Hippocampal formation (tissue), 2 donors: ENCODE measurements at regions not wholly inside any gene's neighbourhood (a gene's known extent, or its start where the extent isn't known, plus 50 kb on each side); places are given as distances from the start of the nearest gene placed in this dataset.
"Not testable (repeated sequence)": the region's sequence is repeated elsewhere in the genome, so short reads cannot be mapped to it uniquely, and the experiment has no call there.

ENCODE experiments used
- DNase-seq, 2 donors: peaks; one replicate each; lab custom pipeline; 2025; lab: John Stamatoyannopoulos, UW

GRCh38 chr7:32762925-32763293 is 128.7 kb downstream of the KBTBD2 start:
- no peak for DNase-seq

- DNase-seq: not testable (repeated sequence)
Observed at GRCh38 chr7:32762206-32762924, 129.2 kb downstream of the KBTBD2 start.

GRCh38 chr7:32761451-32762205 is 129.9 kb downstream of the KBTBD2 start:
- DNase-seq: no peak

GRCh38 chr7:32760755-32761154 is 130.8 kb downstream of the KBTBD2 start:
- DNase-seq: not testable (repeated sequence)

- DNase-seq: not testable (repeated sequence)
Observed at GRCh38 chr7:32759859-32760258, 131.7 kb downstream of the KBTBD2 start.

GRCh38 chr7:32753872-32754271 is 137.7 kb downstream of the KBTBD2 start:
- not testable (repeated sequence) for DNase-seq

- DNase-seq: not testable (repeated sequence)
Observed at GRCh38 chr7:32748337-32748736, 143.2 kb downstream of the KBTBD2 start.

GRCh38 chr7:32747443-32748148 is 144.0 kb downstream of the KBTBD2 start:
- DNase-seq: not testable (repeated sequence)

- not testable (repeated sequence) for DNase-seq
Observed at GRCh38 chr7:32741853-32742476, 149.6 kb downstream of the KBTBD2 start.

GRCh38 chr7:32739749-32740148 is 151.8 kb downstream of the KBTBD2 start:
- not testable (repeated sequence) for DNase-seq

GRCh38 chr7:32738390-32738789 is 153.2 kb downstream of the KBTBD2 start:
- not testable (repeated sequence) for DNase-seq

GRCh38 chr7:32732767-32733166 is 158.8 kb downstream of the KBTBD2 start:
- DNase-seq: not testable (repeated sequence)

- DNase-seq: not testable (repeated sequence)
Observed at GRCh38 chr7:32729335-32729675, 162.3 kb downstream of the KBTBD2 start.

GRCh38 chr7:32728412-32729334 is 162.9 kb downstream of the KBTBD2 start:
- peak in 1 of 2 donors; percentile 56 for DNase-seq

GRCh38 chr7:32727483-32728411 is 163.8 kb downstream of the KBTBD2 start:
- peak in 1 of 2 donors; percentile 54 for DNase-seq

- DNase-seq: not testable (repeated sequence)
Observed at GRCh38 chr7:32722837-32723236, 168.7 kb downstream of the KBTBD2 start.

GRCh38 chr7:32694182-32694581 is 197.4 kb downstream of the KBTBD2 start:
- DNase-seq: no peak

GRCh38 chr7:32691965-32692815 is 196.9 kb downstream of the AVL9 start:
- DNase-seq: peak in 1 of 2 donors; percentile 27

- not testable (repeated sequence) for DNase-seq
Observed at GRCh38 chr7:32688092-32688491, 192.8 kb downstream of the AVL9 start.
